ENCODE measurements at regions not wholly inside any gene's neighbourhood (a gene's known extent, or its start where the extent isn't known, plus 50 kb on each side); places are given as distances from the start of the nearest gene placed in this dataset.

GRCh38 chr14:101072070-101072469, 168.5 kb upstream of the RTL1 start:
- Histone ChIP-seq H3K36me3 (no peaks in the 10 kb centered on the region), H3K9me3 (no peaks in the 10 kb centered on the region), H3K4me3 (no peak overlapping the region), H3K4me1 (no peaks in the 10 kb centered on the region), H3K27me3 (ENCODE audit: low read depth) (peaks cover 21% of the 10 kb centered on the region), H3K27ac (no peak overlapping the region)
- intact Hi-C loops (cut with DNase I), result no loop called here
- DNase-seq (no peak), ATAC-seq (no peak)
- no peak for TF ChIP-seq CTCF (IDR thresholded peaks at IDR 0.05)

GRCh38 chr14:101072531-101072930, 169.0 kb upstream of the RTL1 start:
- Histone ChIP-seq H3K9me3 (no peaks in the 10 kb centered on the region), H3K27ac (no peak overlapping the region), H3K4me1 (peaks cover 3% of the 10 kb centered on the region), H3K36me3 (no peaks in the 10 kb centered on the region), H3K27me3 (ENCODE audit: low read depth) (peaks cover 23% of the 10 kb centered on the region), H3K4me3 (no peak overlapping the region)
- no peak for ATAC-seq
- no peak for DNase-seq
- TF ChIP-seq CTCF (IDR thresholded peaks at IDR 0.05), result no peak
- intact Hi-C loops (cut with DNase I), result no loop called here

GRCh38 chr14:101072945-101073597, 169.5 kb upstream of the RTL1 start:
- H3K27me3 ChIP-seq (ENCODE audit: low read depth), result peaks cover 27% of the 10 kb centered on the region
- no peak for DNase-seq
- TF ChIP-seq CTCF (IDR thresholded peaks at IDR 0.05), result no peak
- no peak overlapping the region for H3K4me3 ChIP-seq
- H3K36me3 ChIP-seq, result no peaks in the 10 kb centered on the region
- no peaks in the 10 kb centered on the region for H3K9me3 ChIP-seq
- ATAC-seq, result peak; percentile 15 to 34
- intact Hi-C loops (cut with DNase I), result no loop called here
- H3K4me1 ChIP-seq, result peaks cover 6% of the 10 kb centered on the region
- no peak overlapping the region for H3K27ac ChIP-seq

- no peak overlapping the region for H3K4me3 ChIP-seq
Measured at GRCh38 chr14:101073598-101073965, 170.1 kb upstream of the RTL1 start.

GRCh38 chr14:101074196-101075024, 170.9 kb upstream of the RTL1 start:
- no peak for TF ChIP-seq CTCF (IDR thresholded peaks at IDR 0.05)
- no peaks in the 10 kb centered on the region for H3K36me3 ChIP-seq
- no peak overlapping the region for H3K27ac ChIP-seq
- H3K9me3 ChIP-seq, result no peaks in the 10 kb centered on the region
- peaks cover 6% of the 10 kb centered on the region for H3K4me1 ChIP-seq
- no peak for DNase-seq
- no peak for ATAC-seq
- H3K4me3 ChIP-seq, result no peak overlapping the region
- intact Hi-C loops (cut with DNase I), result no loop called here
- H3K27me3 ChIP-seq (ENCODE audit: low read depth), result peaks cover 35% of the 10 kb centered on the region

More at GRCh38 chr14:101073598-101073965, 170.1 kb upstream of the RTL1 start:
- Histone ChIP-seq H3K36me3 (no peaks in the 10 kb centered on the region), H3K27ac (no peak overlapping the region), H3K27me3 (ENCODE audit: low read depth) (peaks cover 32% of the 10 kb centered on the region), H3K9me3 (no peaks in the 10 kb centered on the region), H3K4me1 (peaks cover 6% of the 10 kb centered on the region)
- DNase-seq (no peak), ATAC-seq (no peak)
- intact Hi-C loops (cut with DNase I), result no loop called here
- TF ChIP-seq CTCF (IDR thresholded peaks at IDR 0.05), result no peak

Data from lower lobe of right lung (tissue), 2 donors.